Peyer's patch (tissue), 4 donors: ENCODE measurements at regions not wholly inside any gene's neighbourhood (a gene's known extent, or its start where the extent isn't known, plus 50 kb on each side); places are given as distances from the start of the nearest gene placed in this dataset.

Experiments
- CTCF ChIP-seq, 6 experiments: fragments of 450-650 bp in 4 of 6; fragments of 200-600 bp in 2 of 6; sonication (generic) in 1 of 6; IDR thresholded peaks; one replicate each; pipeline ENCODE4 v1.5.1; 2017 to 2019; ENCODE audit warnings: antibody characterized with exemption in 6 of 6, mild to moderate bottlenecking in 3 of 6, moderate library complexity in 1 of 6
- POLR2A ChIP-seq, 2 donors: fragments of 450-650 bp; IDR thresholded peaks; one replicate each; pipeline ENCODE4 v1.5.1; 2017; ENCODE audit warnings: antibody characterized with exemption in 2 of 2, mild to moderate bottlenecking in 2 of 2, moderate library complexity in 2 of 2

GRCh38 chr13:70191034-70191433 lies 82.8 kb upstream of the KLHL1 start:
- TF ChIP-seq CTCF (IDR thresholded peaks at IDR 0.05) (no peak), POLR2A (IDR thresholded peaks at IDR 0.05) (no peak)
